ENCODE measurements at regions not wholly inside any gene's neighbourhood (a gene's known extent, or its start where the extent isn't known, plus 50 kb on each side); places are given as distances from the start of the nearest gene placed in this dataset.

GRCh38 chr20:23232679-23233308, 117.8 kb upstream of the NXT1 start:
- CTCF ChIA-PET, result no interaction called here
- peaks cover 0 to 4% (median 0%) of the 10 kb centered on the region in 7 donors for H3K4me1 Mint-ChIP-seq
- Histone ChIP-seq H3K9me3 (ENCODE audit: control insufficient read depth in 2 of 3, low read length in 3 of 3) (no peaks in the 10 kb centered on the region), H3K27me3 (ENCODE audit: control insufficient read depth in 2 of 2, insufficient read depth in 2 of 2, low read length in 2 of 2) (no peaks in the 10 kb centered on the region), H3K36me3 (ENCODE audit: control insufficient read depth in 2 of 3, insufficient read depth in 3 of 3, low read length in 3 of 3) (no peaks in the 10 kb centered on the region), H3K4me1 (ENCODE audit: control insufficient read depth in 2 of 2, insufficient read depth in 2 of 2, low read length in 2 of 2) (no peaks in the 10 kb centered on the region), H3K4me3 (ENCODE audit: low read length) (no peak overlapping the region), H3K27ac (ENCODE audit: low read depth, low read length) (no peak overlapping the region)
- H3K4me3 Mint-ChIP-seq, result no peak overlapping the region
- POLR2A ChIA-PET, result no interaction called here
- H3K27ac Mint-ChIP-seq, result no peak overlapping the region
- H3K9me3 Mint-ChIP-seq, result peaks cover 0 to 30% (median 14%) of the 10 kb centered on the region in 11 donors
- ATAC-seq (no peak), DNase-seq (no peak)
- H3K27me3 Mint-ChIP-seq, result peaks cover 0 to 29% (median 10%) of the 10 kb centered on the region in 5 donors
- intact Hi-C loops (cut with micrococcal nuclease), result loop anchor here in 1 of 2 donors (10.0 kb wide), 1 partner anchor 898 kb away; no protein-coding TSS in a partner anchor
- H3K36me3 Mint-ChIP-seq, result peaks cover 0 to 5% (median 0%) of the 10 kb centered on the region in 5 donors

GRCh38 chr20:23232219-23232581, 118.4 kb upstream of the NXT1 start:
- H3K9me3 Mint-ChIP-seq, result peaks cover 0 to 25% (median 14%) of the 10 kb centered on the region in 11 donors
- no peak for ATAC-seq
- intact Hi-C loops (cut with micrococcal nuclease), result loop anchor here in 1 of 2 donors (10.0 kb wide), 1 partner anchor 897 kb away; no protein-coding TSS in a partner anchor
- Histone ChIP-seq H3K36me3 (ENCODE audit: control insufficient read depth in 2 of 3, insufficient read depth in 3 of 3, low read length in 3 of 3) (no peaks in the 10 kb centered on the region), H3K27ac (ENCODE audit: low read depth, low read length) (no peak overlapping the region), H3K9me3 (ENCODE audit: control insufficient read depth in 2 of 3, low read length in 3 of 3) (no peaks in the 10 kb centered on the region), H3K27me3 (ENCODE audit: control insufficient read depth in 2 of 2, insufficient read depth in 2 of 2, low read length in 2 of 2) (no peaks in the 10 kb centered on the region), H3K4me3 (ENCODE audit: low read length) (no peak overlapping the region), H3K4me1 (ENCODE audit: control insufficient read depth in 2 of 2, insufficient read depth in 2 of 2, low read length in 2 of 2) (no peaks in the 10 kb centered on the region)
- ChIA-PET CTCF (no interaction called here), POLR2A (no interaction called here)
- H3K4me3 Mint-ChIP-seq, result no peak overlapping the region
- no peak overlapping the region for H3K27ac Mint-ChIP-seq
- H3K27me3 Mint-ChIP-seq, result peaks cover 0 to 31% (median 9%) of the 10 kb centered on the region in 5 donors
- DNase-seq, result no peak
- H3K36me3 Mint-ChIP-seq, result peaks cover 0 to 5% (median 0%) of the 10 kb centered on the region in 5 donors
- peaks cover 0 to 4% (median 0%) of the 10 kb centered on the region in 7 donors for H3K4me1 Mint-ChIP-seq

- no peaks in the 10 kb centered on the region for H3K36me3 ChIP-seq (ENCODE audit: control insufficient read depth in 2 of 3, insufficient read depth in 3 of 3, low read length in 3 of 3)
- H3K27ac Mint-ChIP-seq, result no peak overlapping the region
Measured at GRCh38 chr20:23231561-23232218, 118.9 kb upstream of the NXT1 start.

GRCh38 chr20:23230766-23231385, 119.7 kb upstream of the NXT1 start:
- Histone ChIP-seq H3K27me3 (ENCODE audit: control insufficient read depth in 2 of 2, insufficient read depth in 2 of 2, low read length in 2 of 2) (no peaks in the 10 kb centered on the region), H3K9me3 (ENCODE audit: control insufficient read depth in 2 of 3, low read length in 3 of 3) (no peaks in the 10 kb centered on the region), H3K36me3 (ENCODE audit: control insufficient read depth in 2 of 3, insufficient read depth in 3 of 3, low read length in 3 of 3) (no peaks in the 10 kb centered on the region), H3K27ac (ENCODE audit: low read depth, low read length) (no peak overlapping the region), H3K4me3 (ENCODE audit: low read length) (no peak overlapping the region), H3K4me1 (ENCODE audit: control insufficient read depth in 2 of 2, insufficient read depth in 2 of 2, low read length in 2 of 2) (no peaks in the 10 kb centered on the region)
- Mint-ChIP-seq H3K9me3 (peaks cover 0 to 24% (median 14%) of the 10 kb centered on the region in 11 donors), H3K4me3 (no peak overlapping the region), H3K36me3 (peaks cover 0 to 5% (median 0%) of the 10 kb centered on the region in 5 donors), H3K27me3 (peaks cover 0 to 40% (median 9%) of the 10 kb centered on the region in 5 donors), H3K27ac (no peak overlapping the region), H3K4me1 (peaks cover 0 to 4% (median 0%) of the 10 kb centered on the region in 7 donors)
- ATAC-seq, result no peak
- intact Hi-C loops (cut with micrococcal nuclease), result loop anchor here in 1 of 2 donors (10.0 kb wide), 1 partner anchor 896 kb away; no protein-coding TSS in a partner anchor
- ChIA-PET POLR2A (no interaction called here), CTCF (no interaction called here)
- DNase-seq, result no peak

More at GRCh38 chr20:23231561-23232218, 118.9 kb upstream of the NXT1 start:
- peaks cover 0 to 5% (median 0%) of the 10 kb centered on the region in 5 donors for H3K36me3 Mint-ChIP-seq
- CTCF ChIA-PET, result no interaction called here
- Histone ChIP-seq H3K4me1 (ENCODE audit: control insufficient read depth in 2 of 2, insufficient read depth in 2 of 2, low read length in 2 of 2) (no peaks in the 10 kb centered on the region), H3K27ac (ENCODE audit: low read depth, low read length) (no peak overlapping the region), H3K9me3 (ENCODE audit: control insufficient read depth in 2 of 3, low read length in 3 of 3) (no peaks in the 10 kb centered on the region), H3K27me3 (ENCODE audit: control insufficient read depth in 2 of 2, insufficient read depth in 2 of 2, low read length in 2 of 2) (no peaks in the 10 kb centered on the region), H3K4me3 (ENCODE audit: low read length) (no peak overlapping the region)
- no peak for ATAC-seq
- H3K9me3 Mint-ChIP-seq, result peaks cover 0 to 20% (median 14%) of the 10 kb centered on the region in 11 donors
- no peak overlapping the region for H3K4me3 Mint-ChIP-seq
- POLR2A ChIA-PET, result no interaction called here
- intact Hi-C loops (cut with micrococcal nuclease), result loop anchor here in 1 of 2 donors (10.0 kb wide), 1 partner anchor 897 kb away; no protein-coding TSS in a partner anchor
- peaks cover 0 to 32% (median 9%) of the 10 kb centered on the region in 5 donors for H3K27me3 Mint-ChIP-seq
- no peak for DNase-seq
- H3K4me1 Mint-ChIP-seq, result peaks cover 0 to 4% (median 0%) of the 10 kb centered on the region in 7 donors

GRCh38 chr20:23229989-23230388, 120.6 kb upstream of the NXT1 start:
- CTCF ChIA-PET, result no interaction called here
- Histone ChIP-seq H3K36me3 (ENCODE audit: control insufficient read depth in 2 of 3, insufficient read depth in 3 of 3, low read length in 3 of 3) (no peaks in the 10 kb centered on the region), H3K4me1 (ENCODE audit: control insufficient read depth in 2 of 2, insufficient read depth in 2 of 2, low read length in 2 of 2) (no peaks in the 10 kb centered on the region), H3K9me3 (ENCODE audit: control insufficient read depth in 2 of 3, low read length in 3 of 3) (no peaks in the 10 kb centered on the region), H3K27ac (ENCODE audit: low read depth, low read length) (no peak overlapping the region), H3K27me3 (ENCODE audit: control insufficient read depth in 2 of 2, insufficient read depth in 2 of 2, low read length in 2 of 2) (no peaks in the 10 kb centered on the region), H3K4me3 (ENCODE audit: low read length) (no peak overlapping the region)
- Mint-ChIP-seq H3K4me3 (no peak overlapping the region), H3K36me3 (peaks cover 0 to 5% (median 0%) of the 10 kb centered on the region in 5 donors), H3K4me1 (peaks cover 0 to 4% (median 0%) of the 10 kb centered on the region in 7 donors), H3K9me3 (peaks cover 0 to 25% (median 12%) of the 10 kb centered on the region in 11 donors), H3K27me3 (peaks cover 0 to 44% (median 4%) of the 10 kb centered on the region in 5 donors), H3K27ac (no peak overlapping the region)
- POLR2A ChIA-PET, result no interaction called here
- ATAC-seq (no peak), DNase-seq (no peak)
- intact Hi-C loops (cut with micrococcal nuclease), result loop anchor here in 1 of 2 donors (10.0 kb wide), 1 partner anchor 895 kb away; no protein-coding TSS in a partner anchor

GRCh38 chr20:23228912-23229311, 121.7 kb upstream of the NXT1 start:
- POLR2A ChIA-PET, result no interaction called here

More at GRCh38 chr20:23228912-23229311, 121.7 kb upstream of the NXT1 start:
- H3K9me3 Mint-ChIP-seq, result peaks cover 0 to 20% (median 12%) of the 10 kb centered on the region in 11 donors
- Histone ChIP-seq H3K4me1 (ENCODE audit: control insufficient read depth in 2 of 2, insufficient read depth in 2 of 2, low read length in 2 of 2) (no peaks in the 10 kb centered on the region), H3K9me3 (ENCODE audit: control insufficient read depth in 2 of 3, low read length in 3 of 3) (no peaks in the 10 kb centered on the region), H3K36me3 (ENCODE audit: control insufficient read depth in 2 of 3, insufficient read depth in 3 of 3, low read length in 3 of 3) (no peaks in the 10 kb centered on the region), H3K27me3 (ENCODE audit: control insufficient read depth in 2 of 2, insufficient read depth in 2 of 2, low read length in 2 of 2) (no peaks in the 10 kb centered on the region), H3K27ac (ENCODE audit: low read depth, low read length) (no peak overlapping the region), H3K4me3 (ENCODE audit: low read length) (no peak overlapping the region)
- DNase-seq (no peak), ATAC-seq (no peak)
- H3K36me3 Mint-ChIP-seq, result peaks cover 0 to 5% (median 0%) of the 10 kb centered on the region in 5 donors
- peaks cover 0 to 4% (median 0%) of the 10 kb centered on the region in 7 donors for H3K4me1 Mint-ChIP-seq
- H3K27ac Mint-ChIP-seq, result no peak overlapping the region
- peaks cover 0 to 47% (median 4%) of the 10 kb centered on the region in 5 donors for H3K27me3 Mint-ChIP-seq
- CTCF ChIA-PET, result no interaction called here
- intact Hi-C loops (cut with micrococcal nuclease), result no loop called here
- no peak overlapping the region for H3K4me3 Mint-ChIP-seq
